Type B pancreatic cell (in vitro differentiated cells): ENCODE measurements at regions not wholly inside any gene's neighbourhood (a gene's known extent, or its start where the extent isn't known, plus 50 kb on each side); places are given as distances from the start of the nearest gene placed in this dataset.

Source experiments
- DNase-seq: peaks from one replicate; pipeline ENCODE4 v3.0.0; 2021; ENCODE audit warnings: mixed read lengths; ENCODE audit not compliant: unreplicated experiment; ENCODE audit errors: extremely low spot score
- H3K27ac Mint-ChIP-seq: 2 replicates; pipeline ENCODE4 v1.8.0; 2021; ENCODE audit warnings: mild to moderate bottlenecking, mixed read lengths
- H3K27me3 Mint-ChIP-seq: 2 replicates; pipeline ENCODE4 v1.8.0; 2021; ENCODE audit warnings: mixed read lengths
- H3K36me3 Mint-ChIP-seq: 2 replicates; pipeline ENCODE4 v1.8.0; 2021; ENCODE audit warnings: mixed read lengths
- H3K4me1 Mint-ChIP-seq: one replicate; pipeline ENCODE4 v1.8.0; 2021; ENCODE audit warnings: mixed read lengths; ENCODE audit not compliant: unreplicated experiment
- H3K4me3 Mint-ChIP-seq: 2 replicates; pipeline ENCODE4 v1.8.0; 2021; ENCODE audit warnings: mild to moderate bottlenecking, mixed read lengths
- H3K9me3 Mint-ChIP-seq: 2 replicates; pipeline ENCODE4 v1.8.0; 2021; ENCODE audit warnings: mixed read lengths
- CTCF ChIP-seq: fragments of 200-600 bp; sonication (generic); conservative IDR thresholded peaks from 2 replicates; pipeline ENCODE4 v1.5.0; 2021; ENCODE audit warnings: antibody characterized with exemption, mild to moderate bottlenecking

- Mint-ChIP-seq H3K27ac (no peak overlapping the region), H3K27me3 (peaks cover 18% of the 10 kb centered on the region), H3K9me3 (peaks cover 5% of the 10 kb centered on the region), H3K4me3 (no peak overlapping the region), H3K36me3 (no peaks in the 10 kb centered on the region), H3K4me1 (peaks cover 13% of the 10 kb centered on the region)
- no peak for TF ChIP-seq CTCF
- DNase-seq: no peak
These were observed 463.1 kb downstream of the MATN1 start for GRCh38 chr1:30260318-30260717.

GRCh38 chr1:30259631-30260030 is 463.8 kb downstream of the MATN1 start:
- no peak for DNase-seq
- TF ChIP-seq CTCF: no peak
- Mint-ChIP-seq H3K9me3 (peaks cover 5% of the 10 kb centered on the region), H3K27me3 (peaks cover 24% of the 10 kb centered on the region), H3K27ac (no peak overlapping the region), H3K4me3 (no peak overlapping the region), H3K4me1 (peaks cover 13% of the 10 kb centered on the region), H3K36me3 (no peaks in the 10 kb centered on the region)

DNA sequence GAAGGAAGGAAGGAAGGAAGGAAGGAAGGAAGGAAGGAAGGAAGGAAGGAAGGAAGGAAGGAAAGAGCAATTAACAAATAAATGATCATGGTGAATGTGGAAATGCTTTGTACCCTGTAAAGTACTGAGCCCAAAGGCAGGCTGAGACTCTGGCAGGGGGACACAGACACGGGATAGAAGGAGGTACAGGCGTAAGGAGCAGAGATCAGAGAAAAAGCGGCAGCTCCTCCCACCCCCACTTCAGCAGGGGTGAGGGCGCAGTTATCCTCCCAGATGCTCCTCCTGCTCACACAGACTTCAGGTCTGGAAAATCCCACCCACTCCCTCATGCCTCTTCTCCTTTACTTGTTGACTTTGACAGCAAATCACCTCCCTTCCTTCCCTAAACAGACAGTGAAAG is 464.5 kb downstream of the MATN1 start:
- H3K27ac Mint-ChIP-seq: no peak overlapping the region
- H3K36me3 Mint-ChIP-seq: no peaks in the 10 kb centered on the region
- H3K4me3 Mint-ChIP-seq: no peak overlapping the region
- no peak for DNase-seq
- H3K4me1 Mint-ChIP-seq: peaks cover 13% of the 10 kb centered on the region
- no peak for TF ChIP-seq CTCF
- H3K27me3 Mint-ChIP-seq: peaks cover 27% of the 10 kb centered on the region
- H3K9me3 Mint-ChIP-seq: peaks cover 5% of the 10 kb centered on the region

GRCh38 chr1:30258471-30258870 is 464.9 kb downstream of the MATN1 start:
- Mint-ChIP-seq H3K9me3 (peaks cover 5% of the 10 kb centered on the region), H3K36me3 (no peaks in the 10 kb centered on the region), H3K4me3 (no peak overlapping the region), H3K27ac (no peak overlapping the region), H3K27me3 (peaks cover 27% of the 10 kb centered on the region), H3K4me1 (peaks cover 13% of the 10 kb centered on the region)
- no peak for TF ChIP-seq CTCF
- DNase-seq: no peak

GRCh38 chr1:30257742-30258380 is 465.5 kb downstream of the MATN1 start:
- Mint-ChIP-seq H3K27ac (no peak overlapping the region), H3K27me3 (peaks cover 27% of the 10 kb centered on the region), H3K9me3 (peaks cover 5% of the 10 kb centered on the region), H3K36me3 (no peaks in the 10 kb centered on the region), H3K4me1 (peaks cover 14% of the 10 kb centered on the region), H3K4me3 (no peak overlapping the region)
- no peak for TF ChIP-seq CTCF
- no peak for DNase-seq

- H3K36me3 Mint-ChIP-seq: no peaks in the 10 kb centered on the region
- TF ChIP-seq CTCF: no peak
- no peak overlapping the region for H3K4me3 Mint-ChIP-seq
- peaks cover 30% of the 10 kb centered on the region for H3K27me3 Mint-ChIP-seq
- H3K4me1 Mint-ChIP-seq: peaks cover 20% of the 10 kb centered on the region
- peaks cover 5% of the 10 kb centered on the region for H3K9me3 Mint-ChIP-seq
- DNase-seq: no peak
- H3K27ac Mint-ChIP-seq: no peak overlapping the region
These were observed 466.1 kb downstream of the MATN1 start for GRCh38 chr1:30257322-30257721.
